Endothelial cell of umbilical vein (primary cell): ENCODE measurements at regions not wholly inside any gene's neighbourhood (a gene's known extent, or its start where the extent isn't known, plus 50 kb on each side); places are given as distances from the start of the nearest gene placed in this dataset.

Source experiments
- BruUV-seq: library from RNA; stranded (reverse); fragments of 400-500 nt; replicated peaks from 2 replicates; lab custom pipeline; 2021; lab: Mats Ljungman, UMichigan
- CTCF ChIA-PET: fragments of 300-600, 350-600 bp; sonication (Branson Sonifier 250); formaldehyde crosslinking; loops from one replicate; lab custom pipeline; 2021; ENCODE audit warnings: antibody characterized with exemption, inconsistent platforms; lab: Charles Lee
- POLR2A ChIA-PET: fragments of 300-600, 350-600 bp; sonication (Branson Sonifier 250); formaldehyde crosslinking; loops from one replicate; lab custom pipeline; 2021; ENCODE audit warnings: antibody characterized with exemption, inconsistent platforms; lab: Charles Lee
- DNase-seq: peaks from one replicate; pipeline ENCODE4 v3.0.0-alpha.2; 2011; ENCODE audit warnings: low read depth, low spot score
- FAIRE-seq: peaks from 2 replicates; lab custom pipeline; 2011; peaks lifted over from hg19 to GRCh38; lab: Jason Lieb, UNC
- H2AFZ ChIP-seq: 2 replicates; pipeline ENCODE4 v1.6.0; 2012; ENCODE audit warnings: low read depth, low read length, control low read depth, inconsistent platforms
- H3K27ac ChIP-seq: 2 replicates; pipeline ENCODE4 v1.5.1; 2011; ENCODE audit warnings: low read depth, mild to moderate bottlenecking, control low read depth, low read length, moderate library complexity; ENCODE audit not compliant: insufficient read depth
- H3K27me3 ChIP-seq, 2 experiments: 2 replicates each; pipeline versions ENCODE4 v1.6.0 to v1.6.1; 2011; ENCODE audit warnings: low read length in 2 of 2, mixed read lengths in 1 of 2; ENCODE audit not compliant: control insufficient read depth in 2 of 2, insufficient read depth in 2 of 2
- H3K36me3 ChIP-seq, 2 experiments: 2 replicates in 1 of 2; 3 replicates in 1 of 2; pipeline ENCODE4 v1.5.1; 2011; ENCODE audit warnings: low read length in 2 of 2, mild to moderate bottlenecking in 1 of 2, moderate library complexity in 1 of 2; ENCODE audit not compliant: control insufficient read depth in 2 of 2, insufficient read depth in 2 of 2; ENCODE audit errors: extremely low read depth in 1 of 2
- H3K4me1 ChIP-seq: 3 replicates; pipeline ENCODE4 v1.5.1; 2011; ENCODE audit warnings: mild to moderate bottlenecking, low read length; ENCODE audit not compliant: control insufficient read depth, insufficient read depth; ENCODE audit errors: extremely low read depth
- H3K4me2 ChIP-seq: 2 replicates; pipeline ENCODE4 v1.6.1; 2011; ENCODE audit warnings: low read length, control low read depth, mixed read lengths; ENCODE audit not compliant: insufficient read depth
- H3K4me3 ChIP-seq, 3 experiments: fragments of 200-600 bp in 1 of 3; sonication (generic), shearing (Covaris generic) in 1 of 3; replicated peaks in 1 of 3; 2 replicates each; pipeline ENCODE4 v1.5.1; 2011 to 2016; ENCODE audit warnings: control low read depth in 3 of 3, low read length in 3 of 3, mild to moderate bottlenecking in 2 of 3, inconsistent platforms in 1 of 3, low read depth in 1 of 3, moderate library complexity in 1 of 3; ENCODE audit not compliant: insufficient read depth in 1 of 3
- H3K79me2 ChIP-seq: 2 replicates; pipeline ENCODE4 v1.6.0; 2012; ENCODE audit warnings: low read length, inconsistent platforms; ENCODE audit not compliant: control insufficient read depth, insufficient read depth
- H3K9ac ChIP-seq: replicated peaks from 2 replicates; pipeline ENCODE3; 2011; ENCODE audit warnings: low read length, control low read depth; ENCODE audit not compliant: insufficient read depth; ENCODE audit errors: extremely low read depth
- H3K9me1 ChIP-seq: replicated peaks from 3 replicates; pipeline ENCODE4 v1.6.0; 2011; ENCODE audit warnings: mild to moderate bottlenecking, low read length; ENCODE audit not compliant: control insufficient read depth, insufficient read depth; ENCODE audit errors: extremely low read depth
- H3K9me3 ChIP-seq: replicated peaks from 2 replicates; pipeline ENCODE4 v1.5.1; 2012; ENCODE audit warnings: low read length, inconsistent platforms; ENCODE audit not compliant: control insufficient read depth, insufficient read depth
- H4K20me1 ChIP-seq: replicated peaks from 2 replicates; pipeline ENCODE3; 2011; ENCODE audit warnings: mild to moderate bottlenecking, low read length; ENCODE audit not compliant: control insufficient read depth, insufficient read depth; ENCODE audit errors: extremely low read depth
- CTCF ChIP-seq, 2 donors: IDR thresholded peaks; 1 replicate in 1 of 2; 2 replicates in 1 of 2; pipeline ENCODE4 v1.5.1; 2011; ENCODE audit warnings: low read length in 2 of 2, mild to moderate bottlenecking in 2 of 2, moderate library complexity in 2 of 2, control low read depth in 1 of 2, inconsistent platforms in 1 of 2, low read depth in 1 of 2; ENCODE audit not compliant: insufficient read depth in 1 of 2; ENCODE audit errors: extremely low read depth in 1 of 2
- EZH2 ChIP-seq: IDR thresholded peaks from 2 replicates; pipeline ENCODE4 v1.6.1; 2012; ENCODE audit warnings: borderline replicate concordance, low read depth, mild to moderate bottlenecking, moderate library complexity, low read length, inconsistent platforms; ENCODE audit not compliant: severe bottlenecking
- FOS ChIP-seq: IDR thresholded peaks from 2 replicates; pipeline ENCODE4 v1.6.1; 2011; ENCODE audit warnings: mild to moderate bottlenecking, low read length, moderate library complexity, borderline replicate concordance; ENCODE audit not compliant: insufficient read depth
- GATA2 ChIP-seq: IDR thresholded peaks from 2 replicates; pipeline ENCODE4 v1.7.0; 2011; ENCODE audit warnings: low read depth, mild to moderate bottlenecking, moderate library complexity, mixed read lengths, low read length; ENCODE audit not compliant: insufficient read length, insufficient read depth
- JUN ChIP-seq: IDR thresholded peaks from 2 replicates; pipeline ENCODE4 v1.6.1; 2011; ENCODE audit warnings: borderline replicate concordance, low read depth; ENCODE audit not compliant: insufficient read length, insufficient read depth
- MAX ChIP-seq: IDR thresholded peaks from 2 replicates; pipeline ENCODE4 v1.6.1; 2011; ENCODE audit not compliant: insufficient read depth, insufficient read length
- MYC ChIP-seq: IDR thresholded peaks from one replicate; pipeline ENCODE4 v1.6.1; 2011; ENCODE audit warnings: mild to moderate bottlenecking, low read depth, low read length
- POLR2A ChIP-seq: IDR thresholded peaks from 2 replicates; pipeline ENCODE4 v1.6.1; 2012; ENCODE audit warnings: low read depth, mild to moderate bottlenecking, control low read depth, low read length
- POLR2AphosphoS5 ChIP-seq: IDR thresholded peaks from 2 replicates; pipeline ENCODE4 v1.6.1; 2012; ENCODE audit warnings: low read depth, mild to moderate bottlenecking, control low read depth, low read length, moderate library complexity; ENCODE audit not compliant: insufficient read depth
- dilution Hi-C: fragments of 300-500 bp; cut with MboI; formaldehyde crosslinking; loops from one replicate; pipeline ENCODE4 v1.15.0; 2019; ENCODE audit warnings: low sequenced_read_pairs; ENCODE audit not compliant: extremely low pct_ligation_motif_present
- intact Hi-C: fragments of 100-400 bp; cut with micrococcal nuclease; formaldehyde crosslinking; loops from one replicate; pipeline ENCODE4 v1.10.0; 2022

- H3K36me3 ChIP-seq = no peaks in the 10 kb centered on the region
- dilution Hi-C loops (no loop called here), intact Hi-C loops (no loop called here)
- no peak overlapping the region for H3K9ac ChIP-seq
- H3K27ac ChIP-seq = no peak overlapping the region
- H3K4me3 ChIP-seq = no peak overlapping the region
- CTCF ChIA-PET = no interaction called here
- TF ChIP-seq POLR2AphosphoS5 = no peak
- no peak for TF ChIP-seq CTCF (IDR thresholded peaks at IDR 0.05; ENCODE audit: extremely low read depth in 1 of 2, insufficient read depth in 1 of 2, low read depth in 1 of 2, low read length in 2 of 2)
- TF ChIP-seq FOS = no peak
- TF ChIP-seq MAX = no peak
- no peak for TF ChIP-seq JUN
- TF ChIP-seq POLR2A = no peak
- no peak for TF ChIP-seq MYC
- no peak for TF ChIP-seq EZH2
- no peak for TF ChIP-seq GATA2
- no peaks in the 10 kb centered on the region for H3K79me2 ChIP-seq
- H3K4me2 ChIP-seq = no peak overlapping the region
- POLR2A ChIA-PET = no interaction called here
- H4K20me1 ChIP-seq = no peaks in the 10 kb centered on the region
- no TSS peak for BruUV-seq
- FAIRE-seq (no peak), DNase-seq (no peak)
- H3K9me1 ChIP-seq = no peaks in the 10 kb centered on the region
- H3K4me1 ChIP-seq = no peaks in the 10 kb centered on the region
- H3K9me3 ChIP-seq = no peaks in the 10 kb centered on the region
- no peak overlapping the region for H2AFZ ChIP-seq
- H3K27me3 ChIP-seq = no peaks in the 10 kb centered on the region
These were observed 84.8 kb upstream of the ID2 start for GRCh38 chr2:8597094-8597493.
